ENCODE measurements at regions not wholly inside any gene's neighbourhood (a gene's known extent, or its start where the extent isn't known, plus 50 kb on each side); places are given as distances from the start of the nearest gene placed in this dataset.

DNA sequence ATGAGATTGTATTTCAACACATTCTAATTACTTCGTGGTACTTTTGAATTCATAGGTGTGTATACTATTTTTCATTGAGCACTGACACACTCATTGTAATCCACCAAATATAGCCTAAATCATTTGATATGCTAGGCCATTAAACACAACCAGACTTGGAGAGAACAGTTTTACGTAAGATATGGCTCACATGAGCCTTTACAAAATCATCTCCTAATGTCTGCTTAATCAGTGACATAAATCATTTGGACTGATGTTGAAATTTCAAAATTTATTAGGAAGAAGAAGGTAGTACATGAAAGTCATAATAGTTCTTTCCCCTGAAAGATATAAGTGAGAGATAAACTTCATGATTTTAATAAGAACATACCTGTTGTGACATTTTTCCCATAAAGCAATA, 550.2 kb upstream of the LINC00305 start:
- no peaks in the 10 kb centered on the region for H3K27me3 Mint-ChIP-seq
- ATAC-seq, result no peak
- no peaks in the 10 kb centered on the region for H3K4me1 Mint-ChIP-seq (ENCODE audit: low read depth)
- ChIA-PET POLR2A (no interaction called here), CTCF (no interaction called here)
- no peak for DNase-seq
- H3K4me3 Mint-ChIP-seq, result no peak overlapping the region
- H3K36me3 Mint-ChIP-seq (ENCODE audit: low read depth), result no peaks in the 10 kb centered on the region
- TF ChIP-seq, protein P1, sequence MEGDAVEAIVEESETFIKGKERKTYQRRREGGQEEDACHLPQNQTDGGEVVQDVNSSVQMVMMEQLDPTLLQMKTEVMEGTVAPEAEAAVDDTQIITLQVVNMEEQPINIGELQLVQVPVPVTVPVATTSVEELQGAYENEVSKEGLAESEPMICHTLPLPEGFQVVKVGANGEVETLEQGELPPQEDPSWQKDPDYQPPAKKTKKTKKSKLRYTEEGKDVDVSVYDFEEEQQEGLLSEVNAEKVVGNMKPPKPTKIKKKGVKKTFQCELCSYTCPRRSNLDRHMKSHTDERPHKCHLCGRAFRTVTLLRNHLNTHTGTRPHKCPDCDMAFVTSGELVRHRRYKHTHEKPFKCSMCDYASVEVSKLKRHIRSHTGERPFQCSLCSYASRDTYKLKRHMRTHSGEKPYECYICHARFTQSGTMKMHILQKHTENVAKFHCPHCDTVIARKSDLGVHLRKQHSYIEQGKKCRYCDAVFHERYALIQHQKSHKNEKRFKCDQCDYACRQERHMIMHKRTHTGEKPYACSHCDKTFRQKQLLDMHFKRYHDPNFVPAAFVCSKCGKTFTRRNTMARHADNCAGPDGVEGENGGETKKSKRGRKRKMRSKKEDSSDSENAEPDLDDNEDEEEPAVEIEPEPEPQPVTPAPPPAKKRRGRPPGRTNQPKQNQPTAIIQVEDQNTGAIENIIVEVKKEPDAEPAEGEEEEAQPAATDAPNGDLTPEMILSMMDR (IDR thresholded peaks at IDR 0.05), result no peak
- H3K27ac Mint-ChIP-seq, result no peak overlapping the region
- intact Hi-C loops (cut with micrococcal nuclease), result no loop called here
- peaks cover 7% of the 10 kb centered on the region for H3K9me3 Mint-ChIP-seq

DNA sequence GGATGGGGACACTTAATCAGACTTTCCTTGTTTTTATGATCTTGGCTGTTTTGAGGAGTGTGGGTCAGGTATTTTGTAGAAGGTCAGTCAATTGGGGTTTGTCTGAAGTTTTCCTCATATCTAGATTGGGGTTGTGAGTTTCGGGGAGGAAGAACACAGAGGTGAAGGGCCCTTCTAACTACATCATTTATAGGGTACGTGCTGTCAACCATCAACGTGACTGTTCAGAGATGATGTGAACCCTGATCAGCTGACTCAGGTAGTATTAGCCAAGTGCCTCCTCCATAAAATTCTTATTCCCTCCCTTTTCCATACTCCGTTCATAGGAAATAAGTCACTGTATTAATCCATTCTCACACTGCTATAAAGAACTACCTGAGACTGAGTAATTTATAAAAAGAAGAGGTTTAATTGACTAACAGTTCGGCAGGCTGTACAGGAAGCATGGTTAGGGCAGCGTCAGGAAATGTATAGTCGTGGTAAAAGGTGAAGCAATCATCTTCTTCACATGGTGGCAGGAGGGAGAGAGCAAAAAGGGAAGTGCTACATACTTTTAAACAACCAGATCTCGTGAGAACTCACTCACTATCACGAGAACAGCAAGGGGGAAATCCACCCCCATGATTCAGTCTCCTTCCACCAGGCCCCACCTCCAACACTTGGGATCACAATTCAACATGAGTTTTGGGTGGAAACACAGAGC, 547.1 kb upstream of the LINC00305 start:
- no peaks in the 10 kb centered on the region for H3K4me1 Mint-ChIP-seq (ENCODE audit: low read depth)
- CTCF ChIA-PET, result no interaction called here

GRCh38 chr18:64693766-64694165, 544.9 kb upstream of the LINC00305 start:
- ATAC-seq, result no peak
- H3K9me3 Mint-ChIP-seq, result peaks cover 12% of the 10 kb centered on the region
- H3K36me3 Mint-ChIP-seq (ENCODE audit: low read depth), result no peaks in the 10 kb centered on the region
- CTCF ChIA-PET, result no interaction called here
- intact Hi-C loops (cut with micrococcal nuclease), result no loop called here
- H3K4me3 Mint-ChIP-seq, result no peak overlapping the region
- TF ChIP-seq, protein P1 (IDR thresholded peaks at IDR 0.05), result no peak
- no peak for DNase-seq
- H3K4me1 Mint-ChIP-seq (ENCODE audit: low read depth), result no peaks in the 10 kb centered on the region
- no peak overlapping the region for H3K27ac Mint-ChIP-seq
- POLR2A ChIA-PET, result no interaction called here
- H3K27me3 Mint-ChIP-seq, result no peaks in the 10 kb centered on the region

More for the DNA sequence above, 547.1 kb upstream of the LINC00305 start:
- Mint-ChIP-seq H3K9me3 (peaks cover 8% of the 10 kb centered on the region), H3K27me3 (no peaks in the 10 kb centered on the region), H3K27ac (no peak overlapping the region), H3K36me3 (ENCODE audit: low read depth) (no peaks in the 10 kb centered on the region), H3K4me3 (no peak overlapping the region)
- DNase-seq (no peak), ATAC-seq (no peak)
- TF ChIP-seq, protein P1 (IDR thresholded peaks at IDR 0.05), result no peak
- POLR2A ChIA-PET, result no interaction called here
- intact Hi-C loops (cut with micrococcal nuclease), result no loop called here

- ChIA-PET CTCF (no interaction called here), POLR2A (no interaction called here)
- Mint-ChIP-seq H3K36me3 (ENCODE audit: low read depth) (no peaks in the 10 kb centered on the region), H3K9me3 (peaks cover 11% of the 10 kb centered on the region), H3K4me3 (no peak overlapping the region), H3K4me1 (ENCODE audit: low read depth) (no peaks in the 10 kb centered on the region), H3K27ac (no peak overlapping the region), H3K27me3 (no peaks in the 10 kb centered on the region)
- DNase-seq (no peak), ATAC-seq (no peak)
- TF ChIP-seq, protein P1 (IDR thresholded peaks at IDR 0.05), result no peak
- intact Hi-C loops (cut with micrococcal nuclease), result no loop called here
Measured at GRCh38 chr18:64692826-64693225, 543.9 kb upstream of the LINC00305 start.

GRCh38 chr18:64679121-64679520, 530.2 kb upstream of the LINC00305 start:
- H3K27ac Mint-ChIP-seq, result no peak overlapping the region
- intact Hi-C loops (cut with micrococcal nuclease), result no loop called here

More at GRCh38 chr18:64679121-64679520, 530.2 kb upstream of the LINC00305 start:
- ATAC-seq (no peak), DNase-seq (no peak)
- H3K4me3 Mint-ChIP-seq, result no peak overlapping the region
- no peaks in the 10 kb centered on the region for H3K36me3 Mint-ChIP-seq (ENCODE audit: low read depth)
- TF ChIP-seq, protein P1 (IDR thresholded peaks at IDR 0.05), result no peak
- ChIA-PET POLR2A (no interaction called here), CTCF (no interaction called here)
- H3K4me1 Mint-ChIP-seq (ENCODE audit: low read depth), result no peaks in the 10 kb centered on the region
- H3K9me3 Mint-ChIP-seq, result no peaks in the 10 kb centered on the region
- no peaks in the 10 kb centered on the region for H3K27me3 Mint-ChIP-seq
